ENCODE measurements at regions not wholly inside any gene's neighbourhood (a gene's known extent, or its start where the extent isn't known, plus 50 kb on each side); places are given as distances from the start of the nearest gene placed in this dataset.

DNA sequence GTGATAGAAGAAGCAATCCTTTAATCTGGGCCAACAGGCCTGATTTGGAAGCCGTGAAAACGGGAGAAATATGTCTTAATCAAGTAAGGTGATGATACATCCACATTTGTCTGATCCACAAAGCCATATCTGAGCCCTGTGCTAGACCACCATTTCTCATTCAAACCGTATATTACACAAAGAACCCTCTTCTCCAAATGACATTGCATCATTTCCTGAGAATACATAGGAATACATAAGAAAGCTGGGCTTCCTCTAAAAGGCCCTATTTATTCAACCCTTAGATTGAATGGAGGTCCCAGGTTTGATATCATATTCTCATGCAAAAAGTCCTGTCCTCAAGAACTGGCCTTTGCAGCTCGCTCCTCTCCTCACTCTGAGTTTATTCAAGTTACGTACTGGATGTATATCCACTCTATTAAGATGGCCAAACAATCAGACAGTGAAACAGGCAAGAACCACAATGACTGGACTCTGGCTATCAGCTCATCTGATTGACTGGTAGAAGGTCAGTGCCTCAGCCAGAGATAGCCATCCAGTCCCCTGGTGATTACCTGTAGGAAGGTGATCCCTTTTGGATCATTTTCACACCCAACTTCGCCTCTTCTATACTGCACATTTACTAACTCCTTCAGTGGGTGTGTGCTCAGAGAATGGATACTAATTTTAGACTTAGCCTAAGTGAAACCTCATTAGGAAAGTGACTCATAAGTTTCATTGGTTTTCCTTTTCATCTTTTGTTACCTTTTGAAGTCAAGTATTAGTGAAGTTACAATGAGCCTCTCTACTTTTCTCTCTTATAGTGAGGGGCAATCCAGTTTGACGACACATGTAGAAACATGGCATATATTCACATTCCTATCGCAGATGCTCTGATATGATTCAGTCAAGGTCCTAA lies 167.6 kb upstream of the WWC1 start:
- WGBS (ENCODE audit: insufficient coverage): 75% methylated on average over 7 of the region's 8 CpGs
- Histone ChIP-seq H3K4me1 (ENCODE audit: control insufficient read depth, insufficient read depth, low read length) (no peaks in the 10 kb centered on the region), H3K4me3 (ENCODE audit: low read length) (no peak overlapping the region), H3K27me3 (ENCODE audit: control insufficient read depth, insufficient read depth, low read length) (no peaks in the 10 kb centered on the region), H3K27ac (ENCODE audit: low read length) (no peak overlapping the region), H3K36me3 (ENCODE audit: control insufficient read depth, insufficient read depth, low read length) (no peaks in the 10 kb centered on the region), H3K9me3 (ENCODE audit: control insufficient read depth, insufficient read depth, low read length) (no peaks in the 10 kb centered on the region)
- DNase-seq (no peak), ATAC-seq (no peak)
- intact Hi-C loops (cut with micrococcal nuclease): no loop called here
- Mint-ChIP-seq H3K27me3 (ENCODE audit: low read depth in 2 of 2) (peaks cover 5 to 10% of the 10 kb centered on the region in 2 donors), H3K4me3 (no peak overlapping the region), H3K9me3 (no peaks in the 10 kb centered on the region), H3K27ac (no peak overlapping the region), H3K4me1 (no peaks in the 10 kb centered on the region), H3K36me3 (no peaks in the 10 kb centered on the region)
- TF ChIP-seq, protein P1, sequence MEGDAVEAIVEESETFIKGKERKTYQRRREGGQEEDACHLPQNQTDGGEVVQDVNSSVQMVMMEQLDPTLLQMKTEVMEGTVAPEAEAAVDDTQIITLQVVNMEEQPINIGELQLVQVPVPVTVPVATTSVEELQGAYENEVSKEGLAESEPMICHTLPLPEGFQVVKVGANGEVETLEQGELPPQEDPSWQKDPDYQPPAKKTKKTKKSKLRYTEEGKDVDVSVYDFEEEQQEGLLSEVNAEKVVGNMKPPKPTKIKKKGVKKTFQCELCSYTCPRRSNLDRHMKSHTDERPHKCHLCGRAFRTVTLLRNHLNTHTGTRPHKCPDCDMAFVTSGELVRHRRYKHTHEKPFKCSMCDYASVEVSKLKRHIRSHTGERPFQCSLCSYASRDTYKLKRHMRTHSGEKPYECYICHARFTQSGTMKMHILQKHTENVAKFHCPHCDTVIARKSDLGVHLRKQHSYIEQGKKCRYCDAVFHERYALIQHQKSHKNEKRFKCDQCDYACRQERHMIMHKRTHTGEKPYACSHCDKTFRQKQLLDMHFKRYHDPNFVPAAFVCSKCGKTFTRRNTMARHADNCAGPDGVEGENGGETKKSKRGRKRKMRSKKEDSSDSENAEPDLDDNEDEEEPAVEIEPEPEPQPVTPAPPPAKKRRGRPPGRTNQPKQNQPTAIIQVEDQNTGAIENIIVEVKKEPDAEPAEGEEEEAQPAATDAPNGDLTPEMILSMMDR (IDR thresholded peaks at IDR 0.05): no peak

DNA sequence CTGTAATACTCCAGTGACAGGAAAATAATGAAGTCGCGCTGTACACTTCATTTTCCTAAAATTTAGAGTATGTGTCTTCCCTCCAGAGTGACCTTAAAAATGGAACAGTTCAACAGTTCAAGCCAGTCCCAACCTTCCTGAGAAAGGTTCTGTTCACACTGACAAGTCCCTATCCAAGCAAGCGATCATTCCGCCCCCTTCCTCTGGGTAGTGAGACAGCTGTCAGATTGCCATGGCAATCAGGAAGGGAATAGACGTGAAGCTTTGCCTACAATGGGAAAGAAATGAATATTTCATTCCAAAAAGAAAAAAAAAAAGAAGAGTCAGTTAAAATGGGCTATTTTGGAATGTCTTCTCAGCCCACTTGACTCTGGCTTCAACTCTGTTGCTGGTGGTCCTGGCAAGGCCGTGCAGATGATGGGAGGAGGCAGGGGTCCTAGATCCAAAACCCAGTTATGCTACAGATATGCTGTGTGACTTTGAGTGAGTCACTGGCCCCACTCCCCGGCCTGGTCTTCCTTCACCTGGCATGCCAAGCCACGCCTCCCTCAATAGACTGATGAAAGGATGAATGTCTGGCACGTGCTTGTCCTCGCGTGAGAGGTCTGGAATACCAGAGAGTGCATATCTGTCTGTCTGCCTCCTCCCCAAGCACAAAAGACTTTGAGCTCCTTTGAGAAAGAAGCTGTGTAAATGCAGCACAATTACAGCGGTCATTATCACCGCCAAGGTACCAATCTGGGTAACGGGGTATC lies 165.8 kb upstream of the WWC1 start:
- no peaks in the 10 kb centered on the region for H3K36me3 Mint-ChIP-seq
- H3K36me3 ChIP-seq (ENCODE audit: control insufficient read depth, insufficient read depth, low read length): no peaks in the 10 kb centered on the region
- no peaks in the 10 kb centered on the region for H3K9me3 ChIP-seq (ENCODE audit: control insufficient read depth, insufficient read depth, low read length)
- no peak overlapping the region for H3K27ac ChIP-seq (ENCODE audit: low read length)
- no peak for DNase-seq
- no peaks in the 10 kb centered on the region for H3K9me3 Mint-ChIP-seq
- no peaks in the 10 kb centered on the region for H3K4me1 ChIP-seq (ENCODE audit: control insufficient read depth, insufficient read depth, low read length)
- no peak for ATAC-seq
- peaks cover 0 to 7% of the 10 kb centered on the region in 2 donors for H3K27me3 Mint-ChIP-seq (ENCODE audit: low read depth in 2 of 2)
- TF ChIP-seq, protein P1 (IDR thresholded peaks at IDR 0.05): no peak
- no peak overlapping the region for H3K27ac Mint-ChIP-seq
- H3K4me1 Mint-ChIP-seq: no peaks in the 10 kb centered on the region
- intact Hi-C loops (cut with micrococcal nuclease): no loop called here
- no peak overlapping the region for H3K4me3 ChIP-seq (ENCODE audit: low read length)
- WGBS (ENCODE audit: insufficient coverage): 96% methylated on average over 14 of the region's 14 CpGs
- no peak overlapping the region for H3K4me3 Mint-ChIP-seq
- no peaks in the 10 kb centered on the region for H3K27me3 ChIP-seq (ENCODE audit: control insufficient read depth, insufficient read depth, low read length)

DNA sequence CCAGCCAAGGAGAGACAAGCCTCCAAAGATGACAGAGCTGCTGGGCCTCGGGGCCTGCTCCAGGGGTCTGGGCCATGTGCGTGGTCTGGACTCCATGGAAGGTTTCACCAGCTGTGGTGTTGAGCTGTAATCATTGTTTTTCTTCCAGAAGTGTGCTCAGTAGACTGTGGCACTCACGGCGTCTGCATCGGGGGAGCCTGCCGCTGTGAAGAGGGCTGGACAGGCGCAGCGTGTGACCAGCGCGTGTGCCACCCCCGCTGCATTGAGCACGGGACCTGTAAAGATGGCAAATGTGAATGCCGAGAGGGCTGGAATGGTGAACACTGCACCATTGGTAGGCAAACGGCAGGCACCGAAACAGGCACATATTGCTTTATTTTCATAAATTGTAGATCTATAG lies 164.8 kb upstream of the WWC1 start:
- ATAC-seq: no peak
- DNase-seq: no peak
- peaks cover 0 to 7% of the 10 kb centered on the region in 2 donors for H3K27me3 Mint-ChIP-seq (ENCODE audit: low read depth in 2 of 2)
- H3K27me3 ChIP-seq (ENCODE audit: control insufficient read depth, insufficient read depth, low read length): no peaks in the 10 kb centered on the region
- H3K9me3 ChIP-seq (ENCODE audit: control insufficient read depth, insufficient read depth, low read length): no peaks in the 10 kb centered on the region
- H3K27ac Mint-ChIP-seq: no peak overlapping the region
- H3K4me3 Mint-ChIP-seq: no peak overlapping the region
- H3K4me3 ChIP-seq (ENCODE audit: low read length): no peak overlapping the region
- no peaks in the 10 kb centered on the region for H3K36me3 Mint-ChIP-seq
- intact Hi-C loops (cut with micrococcal nuclease): no loop called here
- 91% methylated on average over 15 of the region's 15 CpGs for WGBS (ENCODE audit: insufficient coverage)
- no peaks in the 10 kb centered on the region for H3K36me3 ChIP-seq (ENCODE audit: control insufficient read depth, insufficient read depth, low read length)
- no peak overlapping the region for H3K27ac ChIP-seq (ENCODE audit: low read length)
- no peaks in the 10 kb centered on the region for H3K4me1 ChIP-seq (ENCODE audit: control insufficient read depth, insufficient read depth, low read length)
- H3K9me3 Mint-ChIP-seq: no peaks in the 10 kb centered on the region
- TF ChIP-seq, protein P1 (IDR thresholded peaks at IDR 0.05): no peak
- H3K4me1 Mint-ChIP-seq: no peaks in the 10 kb centered on the region

Data from natural killer cell (primary cell).